ENCODE measurements at regions not wholly inside any gene's neighbourhood (a gene's known extent, or its start where the extent isn't known, plus 50 kb on each side); places are given as distances from the start of the nearest gene placed in this dataset.

GRCh38 chr19:31501427-31502195 lies 152.4 kb upstream of the TSHZ3 start:
- TF ChIP-seq EZH2 (IDR thresholded peaks at IDR 0.05; ENCODE audit: borderline replicate concordance), result no peak
- TF ChIP-seq, protein P1, sequence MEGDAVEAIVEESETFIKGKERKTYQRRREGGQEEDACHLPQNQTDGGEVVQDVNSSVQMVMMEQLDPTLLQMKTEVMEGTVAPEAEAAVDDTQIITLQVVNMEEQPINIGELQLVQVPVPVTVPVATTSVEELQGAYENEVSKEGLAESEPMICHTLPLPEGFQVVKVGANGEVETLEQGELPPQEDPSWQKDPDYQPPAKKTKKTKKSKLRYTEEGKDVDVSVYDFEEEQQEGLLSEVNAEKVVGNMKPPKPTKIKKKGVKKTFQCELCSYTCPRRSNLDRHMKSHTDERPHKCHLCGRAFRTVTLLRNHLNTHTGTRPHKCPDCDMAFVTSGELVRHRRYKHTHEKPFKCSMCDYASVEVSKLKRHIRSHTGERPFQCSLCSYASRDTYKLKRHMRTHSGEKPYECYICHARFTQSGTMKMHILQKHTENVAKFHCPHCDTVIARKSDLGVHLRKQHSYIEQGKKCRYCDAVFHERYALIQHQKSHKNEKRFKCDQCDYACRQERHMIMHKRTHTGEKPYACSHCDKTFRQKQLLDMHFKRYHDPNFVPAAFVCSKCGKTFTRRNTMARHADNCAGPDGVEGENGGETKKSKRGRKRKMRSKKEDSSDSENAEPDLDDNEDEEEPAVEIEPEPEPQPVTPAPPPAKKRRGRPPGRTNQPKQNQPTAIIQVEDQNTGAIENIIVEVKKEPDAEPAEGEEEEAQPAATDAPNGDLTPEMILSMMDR (IDR thresholded peaks at IDR 0.05; ENCODE audit: poor library complexity), result no peak
